Vagina (tissue), 2 donors: ENCODE measurements at regions not wholly inside any gene's neighbourhood (a gene's known extent, or its start where the extent isn't known, plus 50 kb on each side); places are given as distances from the start of the nearest gene placed in this dataset.

Source experiments
- DNase-seq, 2 donors: peaks; one replicate each; pipeline ENCODE4 v3.0.0-alpha.2; 2017; ENCODE audit errors: extremely low spot score in 2 of 2
- H3K27ac ChIP-seq: fragments of 200-600 bp; sonication (generic); one replicate; pipeline ENCODE4 v1.5.1; 2019
- H3K27me3 ChIP-seq: fragments of 200-600 bp; sonication (generic); one replicate; pipeline ENCODE4 v1.5.1; 2019
- H3K36me3 ChIP-seq, 2 donors: fragments of 200-600 bp; sonication (generic); one replicate each; pipeline ENCODE4 v1.5.1; 2017 to 2019
- H3K4me1 ChIP-seq: fragments of 200-600 bp; sonication (generic); one replicate; pipeline ENCODE4 v1.5.1; 2019
- H3K4me3 ChIP-seq, 2 donors: fragments of 200-600 bp; sonication (generic); 1 replicate in 1 of 2; 2 replicates in 1 of 2; pipeline ENCODE4 v1.5.1; 2016 to 2019
- H3K9me3 ChIP-seq: fragments of 200-600 bp; sonication (generic); one replicate; pipeline ENCODE4 v1.5.1; 2019
- POLR2A ChIP-seq, 2 donors: fragments of 450-650 bp; IDR thresholded peaks; one replicate each; pipeline ENCODE4 v1.6.1; 2017; ENCODE audit warnings: antibody characterized with exemption in 2 of 2, mild to moderate bottlenecking in 2 of 2, moderate library complexity in 2 of 2
- POLR2AphosphoS5 ChIP-seq, 2 donors: sonication (generic); formaldehyde crosslinking; IDR thresholded peaks; one replicate each; pipeline ENCODE4 v1.9.0; 2017; ENCODE audit warnings: antibody characterized with exemption in 2 of 2, mild to moderate bottlenecking in 2 of 2, low read depth in 1 of 2; ENCODE audit not compliant: insufficient read depth in 1 of 2
- intact Hi-C: fragments of 100-400 bp; cut with DNase I; formaldehyde crosslinking; loops from one replicate; pipeline ENCODE4 v1.15.1; 2023
- TF ChIP-seq, protein P1 (sequence below), 3 experiments: fragments of 450-650 bp in 2 of 3; fragments of 200-600 bp in 1 of 3; sonication (generic) in 1 of 3; IDR thresholded peaks; one replicate each; pipeline ENCODE4 v1.5.1; 2017 to 2019; ENCODE audit warnings: antibody characterized with exemption in 3 of 3, mild to moderate bottlenecking in 2 of 3, moderate library complexity in 2 of 3

DNA sequence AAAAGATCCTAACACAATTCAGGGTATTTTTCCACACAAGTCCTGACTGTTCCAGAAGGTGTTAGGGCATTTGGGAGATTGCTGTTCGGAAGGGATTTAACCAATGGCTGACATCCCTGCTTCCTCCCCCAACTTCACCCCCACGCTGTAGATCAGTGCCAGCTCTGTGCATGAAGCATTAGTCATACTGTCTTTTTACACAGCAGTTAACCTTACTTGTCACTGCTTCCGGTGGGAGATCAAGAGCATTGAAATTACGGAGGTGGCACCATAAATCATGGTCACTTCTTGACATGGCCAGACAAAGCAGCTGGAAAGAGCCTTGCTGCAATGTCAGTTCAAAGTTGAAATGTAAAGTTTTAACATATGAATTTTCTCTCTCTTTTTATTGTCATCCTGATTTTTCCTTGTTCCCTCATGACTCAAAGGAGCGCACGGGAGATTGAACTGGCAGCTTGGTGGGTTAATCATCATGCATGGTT, 70.2 kb downstream of the HRH4 start:
- Histone ChIP-seq H3K4me1 (no peaks in the 10 kb centered on the region), H3K4me3 (no peak overlapping the region), H3K9me3 (no peaks in the 10 kb centered on the region), H3K36me3 (no peaks in the 10 kb centered on the region), H3K27me3 (no peaks in the 10 kb centered on the region), H3K27ac (no peak overlapping the region)
- intact Hi-C loops: no loop called here
- TF ChIP-seq POLR2AphosphoS5 (IDR thresholded peaks at IDR 0.05; ENCODE audit: insufficient read depth in 1 of 2, low read depth in 1 of 2) (no peak), POLR2A (IDR thresholded peaks at IDR 0.05) (no peak)
- TF ChIP-seq, protein P1, sequence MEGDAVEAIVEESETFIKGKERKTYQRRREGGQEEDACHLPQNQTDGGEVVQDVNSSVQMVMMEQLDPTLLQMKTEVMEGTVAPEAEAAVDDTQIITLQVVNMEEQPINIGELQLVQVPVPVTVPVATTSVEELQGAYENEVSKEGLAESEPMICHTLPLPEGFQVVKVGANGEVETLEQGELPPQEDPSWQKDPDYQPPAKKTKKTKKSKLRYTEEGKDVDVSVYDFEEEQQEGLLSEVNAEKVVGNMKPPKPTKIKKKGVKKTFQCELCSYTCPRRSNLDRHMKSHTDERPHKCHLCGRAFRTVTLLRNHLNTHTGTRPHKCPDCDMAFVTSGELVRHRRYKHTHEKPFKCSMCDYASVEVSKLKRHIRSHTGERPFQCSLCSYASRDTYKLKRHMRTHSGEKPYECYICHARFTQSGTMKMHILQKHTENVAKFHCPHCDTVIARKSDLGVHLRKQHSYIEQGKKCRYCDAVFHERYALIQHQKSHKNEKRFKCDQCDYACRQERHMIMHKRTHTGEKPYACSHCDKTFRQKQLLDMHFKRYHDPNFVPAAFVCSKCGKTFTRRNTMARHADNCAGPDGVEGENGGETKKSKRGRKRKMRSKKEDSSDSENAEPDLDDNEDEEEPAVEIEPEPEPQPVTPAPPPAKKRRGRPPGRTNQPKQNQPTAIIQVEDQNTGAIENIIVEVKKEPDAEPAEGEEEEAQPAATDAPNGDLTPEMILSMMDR (IDR thresholded peaks at IDR 0.05): no peak
- DNase-seq: no peak

DNA sequence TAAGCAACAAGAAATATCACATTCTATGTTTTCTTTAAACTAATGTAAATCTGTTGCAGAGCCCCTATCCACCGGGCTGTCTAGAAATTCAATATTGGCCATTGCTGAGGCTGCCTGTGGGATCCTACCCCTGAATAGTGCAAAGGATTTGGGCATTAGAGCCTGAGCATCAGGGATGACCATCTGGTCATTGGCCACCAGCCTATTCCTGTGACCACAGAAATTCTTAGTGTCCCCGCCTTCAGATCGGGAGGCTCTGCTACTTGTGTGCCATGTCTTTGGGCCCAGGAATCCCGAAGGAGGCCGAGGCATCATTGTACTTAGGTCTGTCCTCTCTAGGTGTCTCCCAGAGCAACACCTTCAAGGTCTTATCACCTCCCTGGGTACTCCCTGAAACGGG, 73.8 kb downstream of the HRH4 start:
- Histone ChIP-seq H3K4me3 (no peak overlapping the region), H3K27ac (no peak overlapping the region), H3K36me3 (no peaks in the 10 kb centered on the region), H3K4me1 (no peaks in the 10 kb centered on the region), H3K9me3 (no peaks in the 10 kb centered on the region), H3K27me3 (no peaks in the 10 kb centered on the region)
- intact Hi-C loops: no loop called here
- TF ChIP-seq POLR2AphosphoS5 (IDR thresholded peaks at IDR 0.05; ENCODE audit: insufficient read depth in 1 of 2, low read depth in 1 of 2): no peak
- no peak for TF ChIP-seq POLR2A (IDR thresholded peaks at IDR 0.05)
- TF ChIP-seq, protein P1 (IDR thresholded peaks at IDR 0.05): no peak
- DNase-seq: no peak

DNA sequence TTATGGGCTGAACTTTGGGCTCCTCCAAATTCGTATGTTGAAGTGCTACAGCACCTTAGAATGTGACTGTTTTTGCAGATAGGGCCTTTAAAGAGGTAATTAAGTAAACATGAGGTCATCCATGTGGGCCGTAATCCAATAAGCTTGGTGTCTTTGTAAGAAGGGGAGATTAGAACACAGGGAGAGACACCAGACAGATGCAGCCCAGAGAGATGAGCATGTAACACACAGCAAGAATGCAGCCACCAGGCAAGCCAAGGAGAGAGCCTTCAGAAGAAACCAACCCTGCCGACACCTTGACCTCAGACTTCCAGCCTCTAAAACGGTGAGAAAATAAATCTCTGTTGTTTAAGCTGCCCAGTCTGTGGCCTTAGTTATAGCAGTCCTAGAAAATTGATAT, 74.3 kb downstream of the HRH4 start:
- intact Hi-C loops: no loop called here
- no peak overlapping the region for H3K27ac ChIP-seq
- no peaks in the 10 kb centered on the region for H3K27me3 ChIP-seq
- H3K9me3 ChIP-seq: no peaks in the 10 kb centered on the region
- no peaks in the 10 kb centered on the region for H3K4me1 ChIP-seq
- H3K36me3 ChIP-seq: no peaks in the 10 kb centered on the region
- no peak overlapping the region for H3K4me3 ChIP-seq
- TF ChIP-seq POLR2A (IDR thresholded peaks at IDR 0.05) (no peak), POLR2AphosphoS5 (IDR thresholded peaks at IDR 0.05; ENCODE audit: insufficient read depth in 1 of 2, low read depth in 1 of 2) (no peak)
- TF ChIP-seq, protein P1 (IDR thresholded peaks at IDR 0.05): no peak
- DNase-seq: no peak

DNA sequence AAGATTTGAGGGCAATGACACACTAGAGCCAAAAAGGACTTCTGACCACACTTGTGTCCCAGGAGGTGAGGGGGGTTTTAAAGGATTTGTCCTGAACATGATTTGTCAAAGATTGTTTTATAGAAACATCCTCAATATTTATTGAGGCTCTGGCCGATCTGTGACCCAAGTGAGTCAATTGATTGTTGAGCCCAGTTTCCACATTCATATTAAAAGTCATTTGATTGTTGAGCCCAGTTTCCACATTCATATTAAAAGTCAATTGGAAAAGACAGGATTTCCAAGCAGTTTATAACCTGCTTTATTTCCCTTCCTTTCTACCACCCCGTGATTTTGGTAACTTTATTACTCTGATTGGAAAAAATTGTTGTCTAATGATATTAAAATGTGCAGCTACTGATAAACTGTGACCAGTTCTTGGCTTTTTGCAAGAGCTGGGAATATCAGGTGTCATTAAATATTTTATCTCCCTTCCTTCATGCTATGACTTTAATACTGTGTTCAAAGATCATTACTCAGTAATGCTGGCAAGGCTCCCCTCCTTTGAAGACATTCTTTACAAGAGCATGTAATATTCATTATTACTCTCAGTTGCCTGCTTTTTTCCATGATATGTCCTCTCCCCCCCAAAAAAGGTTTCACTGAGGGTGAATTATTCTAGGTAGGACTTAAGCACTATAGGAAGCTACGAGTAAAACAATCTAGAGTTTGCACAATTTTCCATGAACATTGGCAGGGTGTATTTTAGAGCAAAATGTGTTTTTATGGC, 75.3 kb downstream of the HRH4 start:
- no peak for DNase-seq
- Histone ChIP-seq H3K27ac (no peak overlapping the region), H3K36me3 (no peaks in the 10 kb centered on the region), H3K9me3 (no peaks in the 10 kb centered on the region), H3K4me1 (no peaks in the 10 kb centered on the region), H3K27me3 (no peaks in the 10 kb centered on the region), H3K4me3 (no peak overlapping the region)
- intact Hi-C loops: no loop called here
- TF ChIP-seq, protein P1 (IDR thresholded peaks at IDR 0.05): no peak
- TF ChIP-seq POLR2AphosphoS5 (IDR thresholded peaks at IDR 0.05; ENCODE audit: insufficient read depth in 1 of 2, low read depth in 1 of 2): no peak
- TF ChIP-seq POLR2A (IDR thresholded peaks at IDR 0.05): no peak

DNA sequence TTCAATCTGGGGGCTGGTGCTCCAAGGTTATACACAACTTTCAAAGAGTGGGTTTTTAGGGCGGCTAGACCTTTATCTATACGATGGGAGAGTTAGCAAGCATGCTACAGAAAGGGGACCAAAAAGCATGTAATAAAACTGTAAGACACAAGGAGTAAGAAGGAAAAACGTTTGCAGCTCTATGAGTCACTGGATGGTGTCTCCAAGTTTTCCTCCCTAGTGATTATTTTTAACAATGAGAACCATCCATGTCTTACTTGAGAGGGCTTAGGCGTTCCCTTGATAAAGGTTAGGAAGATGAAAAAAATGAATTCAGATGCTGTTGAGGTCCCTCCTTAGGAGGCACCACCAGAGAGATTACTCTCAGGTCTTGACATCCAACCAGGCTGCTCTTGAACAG, 75.9 kb downstream of the HRH4 start:
- Histone ChIP-seq H3K27ac (no peak overlapping the region), H3K36me3 (no peaks in the 10 kb centered on the region), H3K9me3 (no peaks in the 10 kb centered on the region), H3K4me1 (no peaks in the 10 kb centered on the region), H3K27me3 (no peaks in the 10 kb centered on the region), H3K4me3 (no peak overlapping the region)
- intact Hi-C loops: no loop called here
- TF ChIP-seq POLR2AphosphoS5 (IDR thresholded peaks at IDR 0.05; ENCODE audit: insufficient read depth in 1 of 2, low read depth in 1 of 2): no peak
- TF ChIP-seq, protein P1 (IDR thresholded peaks at IDR 0.05): no peak
- no peak for DNase-seq
